Osteocyte (in vitro differentiated cells): ENCODE measurements at regions not wholly inside any gene's neighbourhood (a gene's known extent, or its start where the extent isn't known, plus 50 kb on each side); places are given as distances from the start of the nearest gene placed in this dataset.

Source experiments
- DNase-seq: peaks from one replicate; pipeline ENCODE4 v3.0.0; 2021; ENCODE audit warnings: mixed read lengths; ENCODE audit not compliant: unreplicated experiment; ENCODE audit errors: extremely low spot score
- H3K27ac Mint-ChIP-seq: one replicate; pipeline ENCODE4 v1.8.0; 2021; ENCODE audit warnings: mild to moderate bottlenecking, mixed read lengths; ENCODE audit not compliant: unreplicated experiment
- H3K27me3 Mint-ChIP-seq: one replicate; pipeline ENCODE4 v1.8.0; 2021; ENCODE audit warnings: mixed read lengths; ENCODE audit not compliant: unreplicated experiment
- H3K36me3 Mint-ChIP-seq: one replicate; pipeline ENCODE4 v1.8.0; 2021; ENCODE audit warnings: mixed read lengths; ENCODE audit not compliant: unreplicated experiment
- H3K4me1 Mint-ChIP-seq: one replicate; pipeline ENCODE4 v1.8.0; 2021; ENCODE audit warnings: mixed read lengths; ENCODE audit not compliant: unreplicated experiment
- H3K4me3 Mint-ChIP-seq: one replicate; pipeline ENCODE4 v1.8.0; 2021; ENCODE audit warnings: mild to moderate bottlenecking, moderate library complexity, mixed read lengths; ENCODE audit not compliant: unreplicated experiment
- H3K9me3 Mint-ChIP-seq: one replicate; pipeline ENCODE4 v1.8.0; 2021; ENCODE audit warnings: mixed read lengths; ENCODE audit not compliant: unreplicated experiment
- TF ChIP-seq, protein P1 (sequence below): fragments of 200-600 bp; sonication (generic); IDR thresholded peaks from 2 replicates; pipeline ENCODE4 v1.5.0; 2021; ENCODE audit warnings: antibody characterized with exemption, mild to moderate bottlenecking, moderate library complexity

DNA sequence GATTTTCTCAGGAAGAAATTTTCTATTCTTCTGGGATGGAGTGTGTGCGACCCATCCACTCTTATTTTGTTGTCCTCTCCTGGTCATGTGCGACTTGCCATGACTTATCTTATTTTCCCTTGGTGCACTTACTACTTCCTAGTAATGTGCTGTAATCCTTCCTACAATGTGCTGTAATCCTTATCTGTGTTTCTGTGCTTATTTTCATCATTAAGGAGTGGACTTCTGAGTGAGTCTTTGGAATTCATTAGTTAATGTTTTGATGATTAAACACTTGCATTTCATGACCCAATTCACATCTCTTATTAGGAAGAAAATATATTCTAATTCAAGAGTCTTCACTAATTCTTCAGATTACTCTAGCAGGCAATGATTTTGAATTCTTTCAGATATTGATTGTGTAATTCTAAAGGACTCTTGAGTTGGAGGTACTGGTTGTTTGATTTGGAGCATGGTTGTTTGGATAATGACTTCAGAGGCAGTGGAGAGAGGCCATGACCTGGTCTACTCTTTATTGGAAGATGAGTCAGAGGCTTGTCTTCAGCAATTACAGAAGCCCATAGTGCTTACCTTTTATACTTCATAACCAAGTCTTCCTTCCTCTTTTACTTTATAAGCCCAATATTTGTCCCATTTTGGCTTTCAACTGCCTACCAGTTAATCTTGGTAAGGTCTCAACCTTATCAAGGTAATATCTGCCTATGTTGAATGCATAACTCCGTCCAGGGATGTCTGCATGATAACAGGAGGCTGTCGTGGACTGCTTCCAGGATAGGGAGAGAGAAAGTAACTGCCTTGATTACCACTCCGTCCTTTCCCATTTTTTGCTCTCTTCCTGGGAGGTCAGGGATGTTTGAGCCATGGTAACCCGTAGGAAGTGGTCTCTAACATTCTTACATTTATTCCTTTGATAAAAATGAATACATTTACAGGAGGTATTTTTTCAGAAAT lies 278.3 kb upstream of the SP8 start:
- Mint-ChIP-seq H3K27me3 (no peaks in the 10 kb centered on the region), H3K27ac (no peak overlapping the region), H3K4me3 (no peak overlapping the region), H3K36me3 (no peaks in the 10 kb centered on the region), H3K4me1 (no peaks in the 10 kb centered on the region), H3K9me3 (peaks cover 6% of the 10 kb centered on the region)
- TF ChIP-seq, protein P1, sequence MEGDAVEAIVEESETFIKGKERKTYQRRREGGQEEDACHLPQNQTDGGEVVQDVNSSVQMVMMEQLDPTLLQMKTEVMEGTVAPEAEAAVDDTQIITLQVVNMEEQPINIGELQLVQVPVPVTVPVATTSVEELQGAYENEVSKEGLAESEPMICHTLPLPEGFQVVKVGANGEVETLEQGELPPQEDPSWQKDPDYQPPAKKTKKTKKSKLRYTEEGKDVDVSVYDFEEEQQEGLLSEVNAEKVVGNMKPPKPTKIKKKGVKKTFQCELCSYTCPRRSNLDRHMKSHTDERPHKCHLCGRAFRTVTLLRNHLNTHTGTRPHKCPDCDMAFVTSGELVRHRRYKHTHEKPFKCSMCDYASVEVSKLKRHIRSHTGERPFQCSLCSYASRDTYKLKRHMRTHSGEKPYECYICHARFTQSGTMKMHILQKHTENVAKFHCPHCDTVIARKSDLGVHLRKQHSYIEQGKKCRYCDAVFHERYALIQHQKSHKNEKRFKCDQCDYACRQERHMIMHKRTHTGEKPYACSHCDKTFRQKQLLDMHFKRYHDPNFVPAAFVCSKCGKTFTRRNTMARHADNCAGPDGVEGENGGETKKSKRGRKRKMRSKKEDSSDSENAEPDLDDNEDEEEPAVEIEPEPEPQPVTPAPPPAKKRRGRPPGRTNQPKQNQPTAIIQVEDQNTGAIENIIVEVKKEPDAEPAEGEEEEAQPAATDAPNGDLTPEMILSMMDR = no peak
- DNase-seq = no peak

DNA sequence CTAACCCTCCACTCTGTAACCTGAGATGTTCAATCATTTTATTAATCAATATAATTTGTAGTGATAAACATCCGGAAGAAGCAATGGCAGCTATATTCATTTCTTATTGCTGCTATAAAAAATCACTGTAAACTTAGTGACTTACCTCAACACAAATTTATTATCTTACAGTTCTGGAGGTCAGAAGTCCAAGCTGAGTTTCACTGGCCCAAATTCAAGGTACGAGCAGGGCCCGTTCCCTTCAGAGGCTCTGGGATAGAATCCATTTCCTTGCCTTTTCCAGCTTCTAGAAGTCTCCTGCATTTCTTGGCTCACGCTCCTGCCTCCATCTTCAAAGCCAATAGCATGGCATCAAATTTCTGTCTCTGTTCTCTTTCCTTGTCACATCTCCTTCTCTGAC lies 279.5 kb upstream of the SP8 start:
- no peaks in the 10 kb centered on the region for H3K27me3 Mint-ChIP-seq
- no peak for DNase-seq
- H3K27ac Mint-ChIP-seq = no peak overlapping the region
- no peaks in the 10 kb centered on the region for H3K36me3 Mint-ChIP-seq
- H3K9me3 Mint-ChIP-seq = peaks cover 6% of the 10 kb centered on the region
- TF ChIP-seq, protein P1 = no peak
- H3K4me1 Mint-ChIP-seq = no peaks in the 10 kb centered on the region
- H3K4me3 Mint-ChIP-seq = no peak overlapping the region

DNA sequence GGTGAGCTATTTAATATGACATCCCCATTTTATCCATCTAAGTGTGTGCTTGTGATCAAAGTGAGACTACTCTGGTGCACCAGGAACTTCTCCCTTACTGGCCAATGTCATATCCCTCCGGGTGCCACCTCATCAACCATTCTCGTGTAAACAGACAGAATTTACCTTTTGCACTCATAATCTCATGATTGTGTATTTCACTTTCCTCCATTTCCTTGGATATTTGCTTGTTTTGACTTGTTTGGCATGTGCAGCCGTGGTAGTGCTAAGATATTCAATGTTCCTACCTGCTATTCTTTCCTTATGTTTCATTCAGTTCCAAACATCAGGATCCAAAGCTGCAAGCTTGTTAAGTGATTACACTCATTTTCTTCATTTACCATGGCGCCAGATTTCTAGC lies 280.5 kb upstream of the SP8 start:
- peaks cover 6% of the 10 kb centered on the region for H3K9me3 Mint-ChIP-seq
- H3K27me3 Mint-ChIP-seq = no peaks in the 10 kb centered on the region
- H3K36me3 Mint-ChIP-seq = no peaks in the 10 kb centered on the region
- no peak overlapping the region for H3K4me3 Mint-ChIP-seq
- DNase-seq = no peak
- H3K4me1 Mint-ChIP-seq = no peaks in the 10 kb centered on the region
- no peak overlapping the region for H3K27ac Mint-ChIP-seq
- TF ChIP-seq, protein P1 = no peak

DNA sequence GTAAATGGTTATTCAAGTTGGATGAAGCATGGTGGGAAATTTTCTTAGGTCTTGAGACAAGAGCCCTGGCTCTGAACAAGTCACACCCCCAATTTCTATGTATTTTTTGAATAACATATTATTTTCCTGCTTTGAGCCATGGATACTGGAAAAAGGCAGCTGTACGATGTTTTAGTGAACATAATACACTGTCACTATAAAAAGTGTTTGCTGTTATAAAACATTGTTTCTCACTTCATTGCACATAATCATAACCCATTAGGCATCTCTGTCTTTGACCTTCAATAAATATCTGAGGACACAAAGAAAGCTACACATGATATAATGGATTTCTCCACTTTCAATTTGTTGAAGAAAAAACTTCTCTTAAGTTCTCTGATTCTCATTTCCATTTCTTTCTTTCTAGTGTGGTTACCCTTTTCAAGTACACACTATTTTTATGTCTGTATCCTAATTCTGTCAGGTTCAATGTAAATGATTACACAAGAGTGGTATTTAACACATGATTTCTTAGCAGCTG lies 283.9 kb upstream of the SP8 start:
- no peaks in the 10 kb centered on the region for H3K36me3 Mint-ChIP-seq
- H3K4me3 Mint-ChIP-seq = no peak overlapping the region
- no peaks in the 10 kb centered on the region for H3K4me1 Mint-ChIP-seq
- TF ChIP-seq, protein P1 = no peak
- no peaks in the 10 kb centered on the region for H3K27me3 Mint-ChIP-seq
- DNase-seq = no peak
- peaks cover 6% of the 10 kb centered on the region for H3K9me3 Mint-ChIP-seq
- no peak overlapping the region for H3K27ac Mint-ChIP-seq
